A673 (cell line): ENCODE measurements at regions not wholly inside any gene's neighbourhood (a gene's known extent, or its start where the extent isn't known, plus 50 kb on each side); places are given as distances from the start of the nearest gene placed in this dataset.

Source experiments
- BruUV-seq: library from RNA; stranded (reverse); fragments of 400-500 nt; replicated peaks from 2 replicates; lab custom pipeline; 2021; lab: Mats Ljungman, UMichigan
- CTCF ChIA-PET: fragments of 300-600 bp; sonication (Branson Sonifier 250); formaldehyde crosslinking; loops from one replicate; lab custom pipeline; 2022; ENCODE audit warnings: antibody characterized with exemption; lab: Charles Lee
- POLR2A ChIA-PET: fragments of 300-600 bp; sonication (Branson Sonifier 250); formaldehyde crosslinking; loops from one replicate; lab custom pipeline; 2022; ENCODE audit warnings: antibody characterized with exemption; ENCODE audit not compliant: low non-redundant PET; lab: Charles Lee
- DNase-seq: peaks from one replicate; pipeline ENCODE4 v3.0.0-alpha.2; 2015; ENCODE audit warnings: low spot score
- H3K27ac ChIP-seq: fragments of 200-600 bp; sonication (generic); 2 replicates; pipeline ENCODE4 v1.5.1; 2016; ENCODE audit warnings: mixed run types, low read depth, mild to moderate bottlenecking, mixed read lengths, antibody characterized with exemption, low read length; ENCODE audit not compliant: poor library complexity, severe bottlenecking
- H3K27me3 ChIP-seq: fragments of 200-600 bp; sonication (generic); replicated peaks from 2 replicates; pipeline ENCODE4 v1.6.1; 2017; ENCODE audit warnings: mixed run types, low read depth, mild to moderate bottlenecking, mixed read lengths, antibody characterized with exemption, low read length; ENCODE audit not compliant: insufficient read depth, poor library complexity
- H3K36me3 ChIP-seq: fragments of 200-600 bp; sonication (generic); 2 replicates; pipeline ENCODE4 v1.6.1; 2016; ENCODE audit warnings: mixed run types, mild to moderate bottlenecking, mixed read lengths, antibody characterized with exemption, low read length; ENCODE audit not compliant: insufficient read depth, poor library complexity, severe bottlenecking
- H3K4me1 ChIP-seq: fragments of 200-600 bp; sonication (generic); 2 replicates; pipeline ENCODE4 v1.6.1; 2017; ENCODE audit warnings: mixed run types, mild to moderate bottlenecking, mixed read lengths, antibody characterized with exemption, low read length; ENCODE audit not compliant: insufficient read depth, poor library complexity, severe bottlenecking
- H3K4me3 ChIP-seq: fragments of 200-600 bp; sonication (generic); 2 replicates; pipeline ENCODE4 v1.5.1; 2016; ENCODE audit warnings: low read depth, mixed run types, mild to moderate bottlenecking, mixed read lengths, low read length; ENCODE audit not compliant: poor library complexity, severe bottlenecking
- H3K9me3 ChIP-seq: fragments of 200-600 bp; sonication (generic); 2 replicates; pipeline ENCODE4 v1.6.1; 2016; ENCODE audit warnings: mixed run types, low read depth, mild to moderate bottlenecking, mixed read lengths, antibody characterized with exemption, low read length; ENCODE audit not compliant: poor library complexity, severe bottlenecking
- CTCF ChIP-seq: fragments of 300-800, 200-600 bp; sonication (generic); conservative IDR thresholded peaks from 2 replicates; pipeline ENCODE4 v1.5.1; 2017; ENCODE audit warnings: low read depth, mild to moderate bottlenecking, antibody characterized with exemption, low read length, moderate library complexity, mixed read lengths
- EZH2 ChIP-seq: fragments of 200-600 bp; sonication (generic); IDR thresholded peaks from 2 replicates; pipeline ENCODE4 v1.6.1; 2017; ENCODE audit warnings: borderline replicate concordance, low read depth, mild to moderate bottlenecking, mixed read lengths, antibody characterized with exemption, low read length; ENCODE audit not compliant: poor library complexity, severe bottlenecking
- intact Hi-C: fragments of 100-400 bp; cut with micrococcal nuclease; formaldehyde crosslinking; loops from one replicate; pipeline ENCODE4 v1.10.0; 2022; ENCODE audit not compliant: unreplicated experiment

DNA sequence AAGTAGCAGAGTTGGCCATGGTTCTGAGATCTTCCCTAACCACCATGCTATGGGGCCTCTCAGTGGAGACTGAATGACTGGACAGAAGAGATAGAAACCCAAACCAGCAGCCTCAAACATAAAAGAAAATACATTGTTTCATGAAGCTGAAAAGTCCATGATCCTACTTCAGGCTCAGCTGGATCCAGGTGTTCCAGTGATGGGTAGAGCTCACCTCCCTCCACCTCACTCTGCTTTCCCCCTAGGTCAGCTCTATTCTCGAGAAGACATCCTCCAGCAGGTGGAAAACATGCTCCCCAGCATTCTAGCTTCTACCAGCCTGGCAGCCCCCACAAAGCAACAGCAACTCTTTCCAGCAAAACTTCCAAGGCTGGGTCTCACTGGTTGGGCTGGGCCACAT, 132.1 kb downstream of the OAT start:
- ChIA-PET CTCF (no interaction called here), POLR2A (no interaction called here)
- Histone ChIP-seq H3K4me1 (peaks cover 6% of the 10 kb centered on the region), H3K27ac (no peak overlapping the region), H3K9me3 (no peaks in the 10 kb centered on the region), H3K36me3 (no peaks in the 10 kb centered on the region), H3K27me3 (no peaks in the 10 kb centered on the region), H3K4me3 (no peak overlapping the region)
- DNase-seq = no peak
- TF ChIP-seq CTCF = no peak
- no peak for TF ChIP-seq EZH2
- no TSS peak for BruUV-seq
- intact Hi-C loops = no loop called here

DNA sequence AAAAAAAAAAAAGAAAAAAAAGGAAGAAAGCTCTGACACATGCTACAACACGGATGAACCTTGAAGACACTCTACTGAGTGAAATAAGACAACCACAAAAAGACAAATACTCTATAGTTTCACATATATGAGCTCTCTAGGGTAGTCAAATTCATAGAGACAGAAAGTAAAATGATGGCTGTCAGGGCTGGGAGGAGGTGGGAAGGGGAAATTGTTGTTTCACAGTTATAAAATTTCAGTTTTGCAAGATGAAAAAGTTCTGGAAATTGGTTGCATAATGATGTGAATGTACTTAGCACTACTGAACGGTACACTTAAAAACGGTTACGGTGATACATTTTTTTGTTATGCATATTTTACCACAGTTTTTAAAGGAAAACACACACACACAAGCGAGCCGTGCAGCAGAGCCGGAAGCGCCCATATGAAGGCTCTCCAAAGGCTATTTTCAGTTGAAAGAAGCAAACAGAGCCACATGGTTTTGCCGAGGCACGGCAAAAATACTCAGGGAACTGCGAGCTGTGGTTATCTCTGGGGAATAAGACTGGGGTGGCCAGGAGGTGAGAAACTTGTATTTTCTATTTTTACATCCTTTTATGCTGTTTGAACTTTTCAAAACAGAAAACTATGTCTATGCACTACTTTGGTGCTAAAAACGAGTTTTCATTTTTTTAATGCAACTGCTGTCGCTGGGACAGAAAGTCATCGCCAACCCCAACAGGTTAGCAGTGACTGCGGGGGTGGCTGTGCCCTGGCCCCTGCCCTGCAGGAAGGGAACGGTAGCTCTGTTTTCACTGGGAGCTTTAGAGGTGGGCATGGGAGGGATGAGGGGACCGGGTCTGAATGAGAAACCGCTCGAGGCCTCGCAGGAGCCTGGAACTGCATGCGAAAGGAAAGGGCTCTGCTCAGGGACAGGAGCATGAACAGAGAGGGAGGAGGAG, 132.9 kb downstream of the OAT start:
- CTCF ChIA-PET = interaction anchor here (0.7 kb wide), 2 partner anchors 86 to 103 kb away, joined by 3 read pairs; no protein-coding TSS in a partner anchor

GRCh38 chr10:124283949-124284250, 134.8 kb downstream of the OAT start:
- ChIA-PET POLR2A (no interaction called here), CTCF (no interaction called here)
- H3K4me3 ChIP-seq = no peak overlapping the region
- H3K9me3 ChIP-seq = no peaks in the 10 kb centered on the region
- DNase-seq = no peak
- TF ChIP-seq CTCF = no peak
- no peak for TF ChIP-seq EZH2
- H3K27ac ChIP-seq = no peak overlapping the region
- H3K4me1 ChIP-seq = peaks cover 6% of the 10 kb centered on the region
- intact Hi-C loops = no loop called here
- H3K36me3 ChIP-seq = no peaks in the 10 kb centered on the region
- no peaks in the 10 kb centered on the region for H3K27me3 ChIP-seq
- no TSS peak for BruUV-seq

More for the DNA sequence above, 132.9 kb downstream of the OAT start:
- TF ChIP-seq CTCF = no peak
- TF ChIP-seq EZH2 = no peak
- POLR2A ChIA-PET = no interaction called here
- Histone ChIP-seq H3K27ac (no peak overlapping the region), H3K36me3 (no peaks in the 10 kb centered on the region), H3K9me3 (no peaks in the 10 kb centered on the region), H3K27me3 (no peaks in the 10 kb centered on the region), H3K4me1 (peaks cover 6% of the 10 kb centered on the region), H3K4me3 (no peak overlapping the region)
- no peak for DNase-seq
- no TSS peak for BruUV-seq
- intact Hi-C loops = no loop called here
